ENCODE measurements at regions not wholly inside any gene's neighbourhood (a gene's known extent, or its start where the extent isn't known, plus 50 kb on each side); places are given as distances from the start of the nearest gene placed in this dataset.
"Not testable (repeated sequence)": the region's sequence is repeated elsewhere in the genome, so short reads cannot be mapped to it uniquely, and the experiment has no call there.

GRCh38 chr3:72533591-72534473, 314.4 kb downstream of the SHQ1 start:
- DNase-seq = no peak

- no peak for DNase-seq
Observed at GRCh38 chr3:72530426-72530825, 317.8 kb downstream of the SHQ1 start.

- no peak for DNase-seq
Observed at GRCh38 chr3:72529081-72529480, 319.2 kb downstream of the SHQ1 start.

GRCh38 chr3:72523429-72524151, 324.7 kb downstream of the SHQ1 start:
- DNase-seq = peak; percentile 59

- DNase-seq = no peak
Observed at GRCh38 chr3:72520690-72521308, 327.4 kb downstream of the SHQ1 start.

GRCh38 chr3:72519946-72520604, 328.2 kb downstream of the SHQ1 start:
- no peak for DNase-seq

- DNase-seq = no peak
Observed at GRCh38 chr3:72517921-72518424, 330.3 kb downstream of the SHQ1 start.

GRCh38 chr3:72517336-72517735, 330.9 kb downstream of the SHQ1 start:
- DNase-seq = no peak

GRCh38 chr3:72516361-72516760, 331.9 kb downstream of the SHQ1 start:
- no peak for DNase-seq

GRCh38 chr3:72515941-72516340, 332.3 kb downstream of the SHQ1 start:
- no peak for DNase-seq

GRCh38 chr3:72515281-72515680, 333.0 kb downstream of the SHQ1 start:
- DNase-seq = no peak

GRCh38 chr3:72510247-72510646, 338.0 kb downstream of the SHQ1 start:
- DNase-seq = no peak

GRCh38 chr3:72505539-72506405, 342.5 kb downstream of the SHQ1 start:
- no peak for DNase-seq

GRCh38 chr3:72497501-72497900, 350.7 kb downstream of the SHQ1 start:
- not testable (repeated sequence) for DNase-seq

GRCh38 chr3:72496051-72496670, 352.1 kb downstream of the SHQ1 start:
- no peak for DNase-seq

GRCh38 chr3:72494626-72495025, 353.6 kb downstream of the SHQ1 start:
- DNase-seq = no peak

- no peak for DNase-seq
Observed at GRCh38 chr3:72494130-72494529, 354.1 kb downstream of the SHQ1 start.

GRCh38 chr3:72492240-72492639, 356.0 kb downstream of the SHQ1 start:
- no peak for DNase-seq

- DNase-seq = no peak
Observed at GRCh38 chr3:72490688-72491435, 357.4 kb downstream of the SHQ1 start.

GRCh38 chr3:72489901-72490300, 358.3 kb downstream of the SHQ1 start:
- no peak for DNase-seq

GRCh38 chr3:72488738-72489035, 359.6 kb downstream of the SHQ1 start:
- DNase-seq = no peak
